HG03342 (cell line): ENCODE measurements at regions not wholly inside any gene's neighbourhood (a gene's known extent, or its start where the extent isn't known, plus 50 kb on each side); places are given as distances from the start of the nearest gene placed in this dataset.
"Not testable (repeated sequence)": the region's sequence is repeated elsewhere in the genome, so short reads cannot be mapped to it uniquely, and the experiment has no call there.

Experiments used
- ATAC-seq: cut with Tn5 transposase; IDR thresholded peaks from one replicate; pipeline ENCODE4 v1.9.1; 2021; ENCODE audit warnings: mild to moderate bottlenecking, moderate library complexity; ENCODE audit not compliant: unreplicated experiment

DNA sequence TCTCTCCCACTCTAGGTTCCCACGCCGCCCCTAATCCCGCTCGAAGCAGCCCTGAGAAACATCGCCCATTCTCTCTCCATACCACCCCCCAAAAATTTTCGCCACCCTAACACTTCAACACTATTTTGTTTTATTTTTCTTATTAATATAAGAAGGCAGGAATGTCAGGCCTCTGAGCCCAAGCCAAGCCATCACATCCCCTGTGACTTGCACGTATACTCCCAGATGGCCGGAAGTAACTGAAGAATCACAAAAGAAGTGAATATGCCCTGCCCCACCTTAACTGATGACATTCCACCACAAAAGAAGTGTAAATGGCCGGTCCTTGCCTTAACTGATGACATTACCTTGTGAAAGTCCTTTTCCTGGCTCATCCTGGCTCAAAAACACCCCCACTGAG is 127.2 kb upstream of the ADCY2 start:
- ATAC-seq, result not testable (repeated sequence)

- no peak for ATAC-seq
Observed at GRCh38 chr5:7269591-7270274, 126.2 kb upstream of the ADCY2 start.

GRCh38 chr5:7271435-7272084 is 124.4 kb upstream of the ADCY2 start:
- no peak for ATAC-seq

GRCh38 chr5:7272408-7272965 is 123.5 kb upstream of the ADCY2 start:
- ATAC-seq, result no peak

DNA sequence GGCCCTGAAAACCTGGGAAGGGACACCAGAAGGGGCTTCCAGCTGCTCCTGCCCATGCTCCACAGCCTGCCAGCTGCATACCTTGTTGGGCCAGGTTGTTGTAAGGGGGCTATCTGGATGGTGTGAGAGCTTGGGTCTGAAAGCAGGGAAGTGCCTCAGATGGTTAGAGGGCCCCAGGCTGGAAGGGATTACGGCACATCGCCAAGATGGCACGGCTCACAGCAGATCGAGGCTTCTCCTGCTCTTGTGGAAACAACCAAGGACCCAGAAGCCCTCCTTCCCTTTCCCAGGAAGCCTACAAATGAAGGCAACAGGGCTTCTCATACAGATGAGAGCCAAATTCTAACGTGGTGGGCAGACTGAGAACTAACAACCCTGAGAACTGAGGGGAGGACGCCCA is 121.7 kb upstream of the ADCY2 start:
- no peak for ATAC-seq

DNA sequence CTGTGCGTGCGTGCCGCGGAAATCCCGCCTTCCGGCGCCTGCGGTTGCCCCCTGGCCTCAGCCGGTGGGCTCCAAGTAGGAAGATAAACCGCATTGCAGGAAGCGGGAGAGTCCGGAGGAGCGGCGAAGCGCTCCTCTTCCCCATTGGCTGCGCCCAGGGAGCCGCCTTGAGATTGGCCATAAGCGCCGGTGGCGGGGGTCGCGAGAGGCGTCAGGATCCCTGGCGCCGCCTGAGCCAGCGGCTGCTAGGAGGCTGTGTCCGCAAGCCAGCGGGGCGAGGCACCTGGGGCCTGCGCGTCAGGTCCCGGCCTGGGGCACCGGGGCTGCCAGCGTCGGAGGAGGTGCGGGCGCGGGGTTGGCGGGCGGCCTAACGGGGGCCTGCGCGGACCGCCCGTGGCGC is 106.3 kb upstream of the ADCY2 start:
- not testable (repeated sequence) for ATAC-seq

DNA sequence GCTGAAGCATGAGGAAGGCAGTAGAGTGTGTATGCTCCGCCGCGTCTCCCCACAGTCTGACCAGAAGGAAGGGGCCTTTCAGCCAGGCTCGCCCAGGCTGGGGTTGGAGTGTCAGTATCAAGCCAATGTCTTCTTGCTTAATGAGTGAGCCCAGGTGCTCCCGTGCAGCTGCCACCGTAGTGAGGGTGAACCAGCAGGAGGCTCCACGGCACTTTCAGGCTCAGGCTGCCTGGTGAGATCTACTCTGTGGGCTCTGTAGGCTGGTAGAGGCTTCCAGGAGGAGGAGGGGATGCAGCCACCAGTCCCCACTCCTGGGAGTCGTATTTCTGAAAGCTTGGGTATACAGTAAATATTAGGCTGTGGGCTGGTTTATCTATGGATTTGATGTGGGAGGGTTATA is 98.1 kb upstream of the ADCY2 start:
- ATAC-seq, result not testable (repeated sequence)

- ATAC-seq, result not testable (repeated sequence)
Observed at GRCh38 chr5:7299731-7300130, 96.2 kb upstream of the ADCY2 start.

DNA sequence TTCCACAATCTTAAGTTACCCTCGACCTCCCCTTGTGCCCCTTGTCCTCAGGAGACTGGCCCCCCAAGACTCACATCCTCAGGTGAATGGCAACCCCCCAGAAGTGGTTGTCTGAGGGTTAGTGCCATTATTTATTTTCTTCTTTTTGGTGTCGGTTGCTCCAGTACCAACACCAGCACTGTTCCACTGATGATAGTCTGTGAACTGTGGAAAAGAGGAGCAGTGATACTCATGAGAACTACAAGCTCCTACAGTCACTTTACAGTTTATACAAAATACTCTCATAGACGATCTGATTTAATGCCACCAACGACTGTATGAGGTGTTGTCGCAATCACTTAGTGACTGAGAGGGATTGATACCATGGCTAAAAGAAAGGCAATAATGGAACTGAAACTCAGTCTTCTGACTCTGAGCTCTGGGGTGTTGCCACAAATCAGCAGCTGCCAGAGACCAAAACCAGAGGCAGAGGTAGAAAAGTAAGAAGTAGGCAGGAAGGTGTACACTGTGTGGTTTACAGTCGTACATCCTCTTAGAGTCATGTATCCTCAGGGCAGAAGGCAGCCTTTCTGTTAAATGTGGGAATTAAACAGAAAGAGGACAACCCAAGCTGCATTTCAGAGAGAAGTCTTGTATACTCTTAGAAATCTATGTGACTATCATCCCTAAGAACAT is 90.8 kb upstream of the ADCY2 start:
- not testable (repeated sequence) for ATAC-seq

DNA sequence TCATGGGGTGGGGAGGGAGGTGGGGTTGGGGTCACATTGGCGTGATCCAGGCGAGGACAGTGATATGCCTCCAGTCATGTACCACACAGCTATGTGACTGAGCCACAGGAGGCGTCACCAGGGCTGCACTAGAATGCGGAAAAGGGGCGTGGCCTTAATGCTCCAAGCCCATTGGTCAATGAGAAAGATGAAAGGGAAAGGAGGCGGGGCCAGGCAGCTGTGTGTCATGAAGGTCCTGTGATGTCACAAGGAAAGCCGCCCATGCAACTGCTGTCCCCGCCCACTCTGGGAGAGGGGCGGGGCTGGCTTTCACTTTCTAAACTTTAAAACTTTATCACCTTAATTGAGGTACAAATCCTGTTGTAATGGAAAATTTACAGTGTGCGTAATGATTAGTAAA is 89.4 kb upstream of the ADCY2 start:
- ATAC-seq, result not testable (repeated sequence)

DNA sequence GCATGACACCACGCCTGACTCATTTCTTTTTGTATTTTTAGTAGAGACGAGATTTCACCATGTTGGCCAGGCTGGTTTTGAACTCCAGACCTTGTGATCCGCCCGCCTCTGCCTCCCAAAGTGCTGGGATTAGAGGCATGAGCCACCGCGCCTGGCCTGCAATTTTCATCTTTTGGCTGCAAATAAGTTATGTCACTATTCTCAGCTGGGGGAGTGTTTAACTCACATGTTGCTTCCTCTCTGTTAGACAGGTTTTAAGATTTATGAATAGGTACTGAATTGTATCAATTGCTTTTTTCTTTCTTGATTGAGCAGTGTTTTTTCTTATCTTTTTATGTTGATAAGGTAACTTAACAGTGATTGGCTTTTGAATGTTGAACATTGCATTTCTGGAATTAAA is 88.2 kb upstream of the ADCY2 start:
- not testable (repeated sequence) for ATAC-seq

DNA sequence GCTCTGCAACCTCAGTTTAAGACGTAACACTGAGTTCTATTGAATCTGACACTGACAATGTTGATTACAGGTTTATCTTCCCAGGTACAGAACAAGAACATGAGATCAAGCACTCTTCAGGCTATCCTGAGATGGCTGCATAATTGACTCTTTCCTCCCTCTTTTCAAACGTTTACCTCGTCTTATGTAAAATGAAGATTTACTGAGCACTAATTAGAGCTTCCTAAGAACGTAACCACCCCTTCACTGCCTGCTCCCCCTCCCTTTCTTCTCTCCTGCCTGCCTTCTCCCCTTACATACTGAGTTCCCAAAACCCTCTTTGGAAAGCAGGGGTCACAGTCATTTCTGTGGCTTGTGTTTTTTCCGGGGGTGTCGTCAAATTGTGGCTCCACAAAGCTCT is 86.2 kb upstream of the ADCY2 start:
- ATAC-seq, result not testable (repeated sequence)

DNA sequence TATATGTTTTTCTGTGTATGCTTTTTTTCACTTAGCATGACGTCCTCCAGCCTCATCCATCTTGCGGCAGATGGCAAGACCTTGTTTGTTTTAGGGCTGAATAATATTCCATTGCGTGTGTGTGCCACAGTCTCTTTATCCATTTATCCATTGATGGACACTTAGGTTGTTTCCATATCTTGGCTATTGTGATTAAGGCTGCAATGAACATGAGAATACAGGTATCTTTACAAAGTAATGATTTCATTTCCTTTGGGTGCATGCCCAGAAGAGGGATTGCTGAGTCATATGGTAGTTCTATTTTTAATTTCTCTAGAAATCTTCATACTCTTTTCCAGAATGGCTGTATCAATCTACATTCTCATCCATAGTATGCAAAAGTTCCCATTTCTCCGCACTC is 85.3 kb upstream of the ADCY2 start:
- ATAC-seq, result not testable (repeated sequence)

- no peak for ATAC-seq
Observed at GRCh38 chr5:7315118-7315517, 80.8 kb upstream of the ADCY2 start.

DNA sequence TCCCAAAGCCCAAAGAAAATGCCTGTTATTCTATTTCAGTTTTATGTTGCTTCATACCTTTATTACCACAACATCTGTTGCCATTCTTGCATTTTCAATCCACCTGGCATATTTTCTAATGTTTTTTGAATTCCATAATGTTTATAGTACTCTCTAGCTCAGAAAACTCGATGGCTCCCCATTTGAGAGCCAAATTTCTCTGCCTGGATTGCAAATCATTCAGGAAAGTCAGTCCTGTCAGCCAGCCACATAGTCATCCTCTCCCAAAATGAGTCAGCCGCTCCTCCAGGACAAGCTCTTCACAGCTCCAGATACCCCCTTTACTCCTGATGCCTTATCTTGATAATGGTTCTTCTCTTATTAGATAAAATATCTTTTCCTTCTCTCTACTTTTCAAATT is 78.2 kb upstream of the ADCY2 start:
- no peak for ATAC-seq

DNA sequence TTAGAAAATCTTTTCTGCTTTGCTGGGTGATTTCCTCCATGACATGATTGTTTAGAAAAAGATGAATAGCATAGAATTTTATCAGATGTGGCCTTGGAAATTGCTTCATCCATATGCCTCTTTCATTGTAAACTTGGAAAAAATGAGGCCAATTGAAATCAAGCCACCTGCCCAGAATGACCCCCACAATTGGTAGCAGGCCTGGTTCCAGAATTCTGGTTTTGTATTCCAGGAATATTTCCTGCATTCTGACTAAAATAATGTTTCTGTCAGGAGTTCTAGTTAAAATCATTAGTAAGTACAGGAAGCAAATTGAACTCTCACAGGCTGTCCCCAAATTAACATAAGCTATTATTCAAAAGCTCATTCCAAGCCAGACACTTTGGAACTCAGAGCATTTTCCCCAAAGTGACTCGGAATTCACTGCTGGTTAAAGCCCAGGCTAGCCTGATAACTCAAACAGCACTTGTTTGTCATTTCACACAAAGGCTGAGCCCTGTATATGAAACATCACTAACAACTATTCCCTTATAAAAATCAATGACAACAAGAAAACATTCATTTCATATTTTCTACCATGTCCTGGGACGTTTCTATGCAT is 75.1 kb upstream of the ADCY2 start:
- ATAC-seq, result no peak

DNA sequence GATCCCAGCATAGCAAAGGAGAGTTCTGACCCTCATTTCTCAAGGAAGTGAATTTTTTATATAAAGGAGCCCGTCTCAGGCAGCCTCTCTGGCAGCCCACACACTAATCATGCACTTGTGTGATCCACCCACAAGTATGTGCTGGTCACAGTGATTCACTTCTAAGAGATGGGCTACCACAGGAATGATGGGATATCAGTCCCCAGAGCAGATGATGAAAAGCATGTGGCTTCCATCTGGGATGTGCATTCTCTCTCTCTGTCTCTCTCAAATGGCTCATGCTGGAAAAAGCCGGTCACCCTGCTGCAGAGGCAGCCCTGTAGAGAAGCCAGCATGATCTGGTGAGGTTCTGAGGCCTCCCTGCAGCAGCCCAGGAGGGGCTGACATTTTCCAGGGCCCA is 74.2 kb upstream of the ADCY2 start:
- ATAC-seq, result no peak

DNA sequence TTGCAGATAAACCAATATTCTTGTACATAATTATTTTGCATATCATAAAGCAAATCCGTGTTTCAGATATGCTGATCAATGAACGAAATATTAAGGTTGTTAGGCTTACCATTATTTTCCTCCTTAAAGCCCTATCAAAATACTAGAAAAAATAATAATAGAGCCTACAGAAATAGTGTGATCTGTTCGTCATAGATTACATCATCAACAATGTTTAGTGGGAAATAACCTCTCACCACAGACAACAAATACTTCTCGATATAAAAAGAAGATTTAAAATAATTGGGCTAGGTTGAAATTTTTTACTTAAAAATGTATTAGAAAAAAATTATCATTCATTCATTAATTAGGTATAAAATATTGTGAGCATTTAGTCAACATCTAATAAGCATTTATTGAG is 71.0 kb upstream of the ADCY2 start:
- ATAC-seq, result no peak

DNA sequence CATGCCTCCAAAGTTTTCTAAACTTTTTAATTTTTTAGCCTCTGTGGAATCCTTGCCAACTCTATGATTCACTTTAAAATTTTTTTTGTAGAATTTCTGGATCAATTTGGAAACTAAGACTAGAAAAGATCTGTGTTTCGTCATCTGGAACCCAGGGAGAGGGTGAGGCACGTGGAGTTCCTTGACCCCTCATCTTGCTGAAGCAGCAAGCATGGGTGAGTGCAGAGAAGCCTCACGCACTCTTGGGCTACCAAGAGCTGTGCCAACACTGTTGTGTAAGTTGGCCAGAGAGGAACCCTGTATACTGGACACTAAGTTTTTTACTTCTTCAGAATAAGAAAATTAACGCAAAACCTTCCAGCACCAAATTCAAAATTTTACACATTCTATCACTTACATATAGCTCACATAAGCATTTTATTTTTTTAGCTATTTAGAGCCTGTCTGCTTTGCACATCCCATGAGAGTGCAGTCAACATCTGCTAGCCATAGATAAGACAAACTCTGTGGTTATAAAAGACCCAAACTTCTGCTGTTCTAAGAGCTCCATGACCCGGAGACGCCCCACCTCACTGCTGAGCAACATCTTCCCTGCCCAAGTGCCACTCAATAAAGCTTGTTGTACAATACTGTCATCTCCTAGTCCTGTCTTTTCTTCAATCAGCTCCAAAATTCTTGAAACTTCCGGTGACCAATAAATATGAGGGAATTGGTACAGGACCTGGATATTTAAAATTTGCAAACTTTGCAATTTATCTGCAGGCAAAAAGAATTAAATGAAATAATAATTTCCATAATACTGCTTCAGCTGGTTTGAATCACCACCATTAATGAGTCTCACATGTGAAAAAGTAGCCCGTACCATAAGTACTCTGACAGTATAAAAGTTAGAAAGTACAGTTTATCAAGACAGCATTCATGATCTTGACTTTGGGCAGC is 69.7 kb upstream of the ADCY2 start:
- no peak for ATAC-seq

GRCh38 chr5:7329141-7329540 is 66.8 kb upstream of the ADCY2 start:
- ATAC-seq, result no peak
